SU-DHL-6 (cell line): ENCODE measurements at regions not wholly inside any gene's neighbourhood (a gene's known extent, or its start where the extent isn't known, plus 50 kb on each side); places are given as distances from the start of the nearest gene placed in this dataset.

Experiments used
- H2AFZ ChIP-seq: fragments of 200-600 bp; sonication (generic); 2 replicates; pipeline ENCODE4 v1.6.1; 2014; ENCODE audit warnings: low read depth, mild to moderate bottlenecking, moderate library complexity, mixed read lengths, antibody characterized with exemption, low read length; ENCODE audit not compliant: severe bottlenecking
- H3F3A ChIP-seq: fragments of 200-600 bp; shearing (Covaris generic); 2 replicates; pipeline ENCODE4 v1.6.0; 2016; ENCODE audit warnings: antibody characterized with exemption, mild to moderate bottlenecking; ENCODE audit not compliant: insufficient read depth
- H3K27ac ChIP-seq: fragments of 200-600 bp; sonication (generic); 2 replicates; pipeline ENCODE4 v1.5.1; 2016; ENCODE audit warnings: low read depth, mild to moderate bottlenecking, low read length, moderate library complexity, mixed read lengths
- H3K27me3 ChIP-seq: fragments of 200-600 bp; sonication (generic), shearing (Covaris generic); 2 replicates; pipeline ENCODE4 v1.6.0; 2014; ENCODE audit warnings: mild to moderate bottlenecking, low read length
- H3K36me3 ChIP-seq: fragments of 200-600 bp; sonication (generic); 2 replicates; pipeline ENCODE4 v1.6.1; 2014; ENCODE audit warnings: mild to moderate bottlenecking, low read length, mixed read lengths
- H3K4me2 ChIP-seq: fragments of 300-600, 200-600 bp; shearing (Covaris generic), sonication (generic); 2 replicates; pipeline ENCODE4 v1.6.0; 2014; ENCODE audit warnings: low read length, low read depth, mild to moderate bottlenecking; ENCODE audit not compliant: poor library complexity, severe bottlenecking
- H3K4me3 ChIP-seq: fragments of 200-600 bp; sonication (generic); 2 replicates; pipeline ENCODE4 v1.5.1; 2014; ENCODE audit warnings: antibody characterized with exemption, low read length, mild to moderate bottlenecking, mixed read lengths; ENCODE audit not compliant: insufficient read depth, poor library complexity, severe bottlenecking
- H3K79me2 ChIP-seq: fragments of 200-600 bp; sonication (generic); 2 replicates; pipeline ENCODE4 v1.6.1; 2014; ENCODE audit warnings: mild to moderate bottlenecking, low read length, moderate library complexity; ENCODE audit not compliant: insufficient read depth
- H3K9ac ChIP-seq: fragments of 200-600 bp; sonication (generic); 2 replicates; pipeline ENCODE4 v1.7.0; 2014; ENCODE audit warnings: mild to moderate bottlenecking, low read length
- H3K9me2 ChIP-seq: fragments of 200-600 bp; sonication (generic); replicated peaks from 2 replicates; pipeline ENCODE4 v1.6.1; 2014; ENCODE audit warnings: low read length; ENCODE audit not compliant: insufficient read depth
- H3K9me3 ChIP-seq: fragments of 200-600 bp; sonication (generic); 2 replicates; pipeline ENCODE4 v1.6.1; 2014; ENCODE audit warnings: low read length, mixed read lengths; ENCODE audit not compliant: insufficient read depth
- H4K20me1 ChIP-seq: fragments of 200-600 bp; sonication (generic); 2 replicates; pipeline ENCODE4 v1.6.1; 2014; ENCODE audit warnings: low read depth, mild to moderate bottlenecking, antibody characterized with exemption, low read length, moderate library complexity, mixed read lengths
- EZH2phosphoT487 ChIP-seq: fragments of 200-600 bp; sonication (generic), shearing (Covaris generic); conservative IDR thresholded peaks from 2 replicates; pipeline ENCODE4 v1.6.1; 2018; ENCODE audit warnings: mild to moderate bottlenecking, antibody characterized with exemption, low read length, moderate library complexity, mixed read lengths
- TF ChIP-seq, protein P1 (sequence below): fragments of 200-600 bp; sonication (generic); IDR thresholded peaks from one replicate; pipeline ENCODE4 v1.5.1; 2017; ENCODE audit warnings: antibody characterized with exemption, mild to moderate bottlenecking, low read length, moderate library complexity; ENCODE audit not compliant: insufficient read depth, poor library complexity, severe bottlenecking

DNA sequence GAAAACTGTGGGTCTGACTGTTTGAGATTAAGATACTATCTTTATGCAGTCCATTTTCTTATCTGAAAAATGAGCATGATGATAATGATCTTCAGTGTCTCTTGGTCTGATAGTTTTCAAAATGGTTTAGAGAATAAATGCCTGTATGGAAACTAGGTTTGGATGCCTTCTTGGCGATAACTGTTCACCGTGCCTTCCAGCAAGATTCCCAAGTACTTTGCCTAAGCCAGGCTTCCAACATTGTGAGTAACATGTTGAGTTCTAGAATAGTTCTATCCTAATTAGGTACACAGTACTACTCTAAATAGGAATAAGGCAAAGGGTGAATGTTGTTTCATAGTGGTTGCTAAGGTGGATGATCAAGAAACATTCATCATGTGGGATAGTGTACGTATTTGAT lies 940.2 kb downstream of the MCTP2 start:
- Histone ChIP-seq H3K4me3 (no peak overlapping the region), H3K4me2 (no peak overlapping the region), H3K9me3 (no peaks in the 10 kb centered on the region), H2AFZ (no peak overlapping the region), H3K79me2 (no peaks in the 10 kb centered on the region), H3K9ac (no peak overlapping the region), H3K9me2 (no peaks in the 10 kb centered on the region), H4K20me1 (no peaks in the 10 kb centered on the region), H3K36me3 (no peaks in the 10 kb centered on the region), H3K27ac (no peak overlapping the region), H3F3A (no peaks in the 10 kb centered on the region), H3K27me3 (no peaks in the 10 kb centered on the region)
- no peak for TF ChIP-seq EZH2phosphoT487
- TF ChIP-seq, protein P1, sequence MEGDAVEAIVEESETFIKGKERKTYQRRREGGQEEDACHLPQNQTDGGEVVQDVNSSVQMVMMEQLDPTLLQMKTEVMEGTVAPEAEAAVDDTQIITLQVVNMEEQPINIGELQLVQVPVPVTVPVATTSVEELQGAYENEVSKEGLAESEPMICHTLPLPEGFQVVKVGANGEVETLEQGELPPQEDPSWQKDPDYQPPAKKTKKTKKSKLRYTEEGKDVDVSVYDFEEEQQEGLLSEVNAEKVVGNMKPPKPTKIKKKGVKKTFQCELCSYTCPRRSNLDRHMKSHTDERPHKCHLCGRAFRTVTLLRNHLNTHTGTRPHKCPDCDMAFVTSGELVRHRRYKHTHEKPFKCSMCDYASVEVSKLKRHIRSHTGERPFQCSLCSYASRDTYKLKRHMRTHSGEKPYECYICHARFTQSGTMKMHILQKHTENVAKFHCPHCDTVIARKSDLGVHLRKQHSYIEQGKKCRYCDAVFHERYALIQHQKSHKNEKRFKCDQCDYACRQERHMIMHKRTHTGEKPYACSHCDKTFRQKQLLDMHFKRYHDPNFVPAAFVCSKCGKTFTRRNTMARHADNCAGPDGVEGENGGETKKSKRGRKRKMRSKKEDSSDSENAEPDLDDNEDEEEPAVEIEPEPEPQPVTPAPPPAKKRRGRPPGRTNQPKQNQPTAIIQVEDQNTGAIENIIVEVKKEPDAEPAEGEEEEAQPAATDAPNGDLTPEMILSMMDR = no peak

DNA sequence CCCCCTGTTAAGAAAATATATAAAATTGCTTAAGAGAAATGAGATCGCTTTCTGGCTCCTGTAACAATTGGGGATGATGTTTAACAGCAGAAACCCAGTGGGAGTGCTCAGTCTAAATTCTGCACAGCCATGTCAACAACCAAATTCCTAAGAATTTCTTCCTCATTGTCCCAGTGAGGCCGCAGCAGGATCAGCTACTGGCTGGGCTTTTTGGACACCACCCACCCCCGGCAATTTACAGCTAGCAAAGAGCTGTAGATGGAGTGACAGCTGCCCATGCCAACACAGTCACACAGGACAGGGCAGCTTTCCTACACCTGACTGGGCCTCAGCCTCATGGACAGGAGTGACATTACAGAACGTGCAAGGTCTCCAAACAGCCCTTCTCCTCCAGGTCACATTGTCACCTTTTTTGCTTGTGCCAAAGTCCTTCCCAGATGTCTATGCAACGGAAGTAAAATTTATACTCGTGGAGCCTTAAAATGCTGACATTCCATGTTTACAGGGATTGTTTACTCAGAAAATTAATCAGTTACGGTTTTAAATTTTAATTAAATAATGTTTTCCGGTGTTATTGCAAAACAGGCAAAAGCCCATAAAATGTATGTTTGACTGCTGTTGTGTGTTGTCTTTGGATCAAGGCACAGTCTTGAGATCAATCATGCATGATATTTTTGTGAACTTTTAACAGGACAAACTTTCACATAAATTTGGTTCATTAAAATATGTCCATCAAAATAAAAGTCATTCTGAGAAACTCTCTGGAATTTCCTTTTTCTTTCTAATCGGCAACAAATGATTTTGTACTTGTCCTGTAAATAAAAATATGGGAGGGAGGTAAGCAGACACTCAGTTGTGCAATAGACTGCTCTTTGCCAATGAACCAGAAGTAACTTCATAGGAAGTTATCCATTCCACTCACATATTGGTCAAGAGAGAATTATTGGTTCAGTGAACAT lies 943.2 kb downstream of the MCTP2 start:
- Histone ChIP-seq H3K9ac (no peak overlapping the region), H3K36me3 (no peaks in the 10 kb centered on the region), H4K20me1 (no peaks in the 10 kb centered on the region), H2AFZ (no peak overlapping the region), H3K79me2 (no peaks in the 10 kb centered on the region), H3K27me3 (no peaks in the 10 kb centered on the region), H3K27ac (no peak overlapping the region), H3K9me3 (no peaks in the 10 kb centered on the region), H3K9me2 (no peaks in the 10 kb centered on the region), H3F3A (no peaks in the 10 kb centered on the region), H3K4me3 (no peak overlapping the region), H3K4me2 (no peak overlapping the region)
- TF ChIP-seq, protein P1 = no peak
- TF ChIP-seq EZH2phosphoT487 = no peak

DNA sequence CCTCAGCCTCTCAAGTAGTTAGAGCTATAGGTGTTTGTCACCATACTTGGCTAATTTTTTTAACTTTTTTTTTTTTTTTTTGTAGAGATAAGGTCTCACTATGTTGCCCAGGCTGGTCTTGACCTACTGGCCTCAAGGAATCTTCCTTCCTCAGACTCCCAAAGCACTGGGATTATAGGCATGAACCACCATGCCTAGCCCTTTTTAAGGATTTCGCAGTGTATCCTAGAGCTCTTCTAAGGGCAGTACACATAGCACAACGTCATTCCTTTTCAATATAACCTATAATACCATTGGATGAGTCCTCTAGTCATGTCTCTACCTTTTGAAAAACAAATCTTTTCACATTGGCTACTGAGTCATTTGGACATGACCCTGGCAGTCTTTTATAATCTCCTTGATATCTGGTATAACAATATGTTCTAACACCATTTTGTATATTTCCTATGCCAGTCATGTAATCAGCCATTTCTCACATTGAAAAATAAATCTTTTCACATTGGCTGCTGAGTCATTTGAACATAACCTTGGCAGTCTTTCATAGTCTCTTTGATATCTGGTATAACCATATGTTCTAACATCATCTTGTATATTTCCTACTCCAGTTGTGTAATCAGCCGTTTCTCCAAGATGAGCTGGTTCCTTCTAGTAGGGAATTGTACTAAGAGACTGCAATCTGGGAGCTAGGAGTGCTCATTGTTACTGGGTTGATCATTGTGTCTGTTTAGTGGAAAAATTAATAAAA lies 944.7 kb downstream of the MCTP2 start:
- Histone ChIP-seq H4K20me1 (no peaks in the 10 kb centered on the region), H3K9me2 (no peaks in the 10 kb centered on the region), H2AFZ (no peak overlapping the region), H3K27me3 (no peaks in the 10 kb centered on the region), H3K4me3 (no peak overlapping the region), H3K4me2 (no peak overlapping the region), H3K36me3 (no peaks in the 10 kb centered on the region), H3K9ac (no peak overlapping the region), H3K27ac (no peak overlapping the region), H3F3A (no peaks in the 10 kb centered on the region), H3K79me2 (no peaks in the 10 kb centered on the region), H3K9me3 (no peaks in the 10 kb centered on the region)
- TF ChIP-seq, protein P1 = no peak
- no peak for TF ChIP-seq EZH2phosphoT487
